HepG2 (cell line): ENCODE measurements at regions not wholly inside any gene's neighbourhood (a gene's known extent, or its start where the extent isn't known, plus 50 kb on each side); places are given as distances from the start of the nearest gene placed in this dataset.

Experiments
- ATAC-seq: fragments of 200-7000 bp; cut with Tn5 transposase; 3 replicates; pipeline ENCODE4 v1.9.1; 2020; ENCODE audit warnings: mild to moderate bottlenecking, moderate library complexity
- BruUV-seq: library from RNA; stranded (reverse); fragments of 400-500 nt; replicated peaks from 2 replicates; lab custom pipeline; 2021; lab: Mats Ljungman, UMichigan
- CTCF ChIA-PET: fragments of 300-600 bp; formaldehyde crosslinking; extraction: SDS; loops from one replicate; lab custom pipeline; 2021; ENCODE audit warnings: low total read pairs, inconsistent platforms, low intra/inter-chr PET ratio; lab: Yijun Ruan, JAX
- POLR2A ChIA-PET: fragments of 350-600 bp; sonication (Branson Sonifier 250); formaldehyde crosslinking; loops from one replicate; lab custom pipeline; 2020; ENCODE audit warnings: antibody characterized with exemption, inconsistent platforms; lab: Yijun Ruan, JAX
- DNase-seq: peaks from one replicate; pipeline ENCODE4 v3.0.0-alpha.2; 2015; ENCODE audit warnings: low spot score
- FAIRE-seq: peaks from 3 replicates; lab custom pipeline; 2011; peaks lifted over from hg19 to GRCh38; lab: Jason Lieb, UNC
- H2AFZ ChIP-seq: one replicate; pipeline ENCODE4 v1.6.1; 2011; ENCODE audit warnings: low read length, inconsistent platforms
- H3K27ac ChIP-seq: fragments of 300-600 bp; 3 replicates; pipeline ENCODE4 v1.8.0; 2011; ENCODE audit warnings: mixed run types, mild to moderate bottlenecking, mixed read lengths, low read length, inconsistent platforms; ENCODE audit not compliant: insufficient read depth; ENCODE audit errors: extremely low read length
- H3K27me3 ChIP-seq, 2 experiments: fragments of 200-600 bp in 1 of 2; 2 replicates in 1 of 2; 3 replicates in 1 of 2; pipeline versions ENCODE4 v1.6.0 to v1.8.0; 2011; ENCODE audit warnings: low read length in 2 of 2, mild to moderate bottlenecking in 2 of 2, moderate library complexity in 2 of 2, inconsistent platforms in 1 of 2; ENCODE audit not compliant: insufficient read depth in 2 of 2, control insufficient read depth in 1 of 2
- H3K36me3 ChIP-seq, 2 experiments: fragments of 200-600 bp in 1 of 2; replicated peaks in 1 of 2; 2 replicates in 1 of 2; 3 replicates in 1 of 2; pipeline versions ENCODE4 v1.5.1 to v1.8.0; 2011; ENCODE audit warnings: low read length in 2 of 2, inconsistent platforms in 1 of 2; ENCODE audit not compliant: insufficient read depth in 2 of 2, control insufficient read depth in 1 of 2
- H3K4me1 ChIP-seq: 2 replicates; pipeline ENCODE4 v1.5.1; 2012; ENCODE audit warnings: low read length, inconsistent platforms; ENCODE audit not compliant: insufficient read depth
- H3K4me2 ChIP-seq: 2 replicates; pipeline ENCODE4 v1.6.0; 2011; ENCODE audit warnings: low read depth, low read length, inconsistent platforms
- H3K4me3 ChIP-seq, 3 experiments: fragments of 200-600 bp in 1 of 3; sonication (generic), shearing (Covaris generic) in 1 of 3; replicated peaks in 1 of 3; 2 replicates each; pipeline ENCODE4 v1.5.1; 2011 to 2016; ENCODE audit warnings: low read length in 3 of 3, inconsistent platforms in 2 of 3, low read depth in 2 of 3, mild to moderate bottlenecking in 2 of 3, control low read depth in 1 of 3, mixed read lengths in 1 of 3; ENCODE audit not compliant: insufficient read depth in 1 of 3
- H3K79me2 ChIP-seq: one replicate; pipeline ENCODE4 v1.6.1; 2011; ENCODE audit warnings: low read length, inconsistent platforms; ENCODE audit not compliant: insufficient read depth
- H3K9ac ChIP-seq: 2 replicates; pipeline ENCODE4 v1.6.0; 2011; ENCODE audit warnings: mild to moderate bottlenecking, low read depth, low read length, inconsistent platforms; ENCODE audit not compliant: insufficient read depth
- H3K9me3 ChIP-seq: 2 replicates; pipeline ENCODE4 v1.5.1; 2012; ENCODE audit warnings: mild to moderate bottlenecking, low read length
- H4K20me1 ChIP-seq: 2 replicates; pipeline ENCODE4 v1.6.0; 2011; ENCODE audit warnings: inconsistent platforms, mild to moderate bottlenecking, low read length, moderate library complexity; ENCODE audit not compliant: insufficient read depth
- PCBP2 ChIP-seq: fragments of 200-400 bp; formaldehyde crosslinking; optimal IDR thresholded peaks from 2 replicates; pipeline ENCODE3; 2018; ENCODE audit warnings: low read length, low read depth; ENCODE audit not compliant: poor library complexity, severe bottlenecking
- PHB2 ChIP-seq: fragments of 450-650 bp; IDR thresholded peaks from 2 replicates; pipeline ENCODE4 v1.6.1; 2018; ENCODE audit not compliant: partially characterized antibody
- ZBED4 ChIP-seq: sonication (generic); formaldehyde crosslinking; IDR thresholded peaks from 2 replicates; pipeline ENCODE4 v1.4.0; 2020; ENCODE audit warnings: missing genetic modification reagents, borderline replicate concordance
- ZHX2 ChIP-seq, 2 experiments: sonication (generic) in 1 of 2; formaldehyde crosslinking in 1 of 2; IDR thresholded peaks; 2 replicates each; pipeline versions ENCODE4 v1.6.1 to v1.9.0; 2014 to 2022; ENCODE audit warnings: antibody characterized with exemption in 1 of 2, borderline replicate concordance in 1 of 2, inconsistent platforms in 1 of 2, low read depth in 1 of 2, missing genetic modification reagents in 1 of 2
- ZNF256 ChIP-seq: sonication (generic); formaldehyde crosslinking; conservative IDR thresholded peaks from 2 replicates; pipeline ENCODE4 v1.4.0; 2020; ENCODE audit warnings: missing genetic modification reagents
- ZSCAN9 ChIP-seq: IDR thresholded peaks from 2 replicates; pipeline ENCODE4 v1.6.1; 2016; ENCODE audit warnings: borderline replicate concordance
- WGBS: methylation state at CpG from one replicate; pipeline ENCODE4 v1.1.6; 2017; ENCODE audit warnings: low lambda C conversion rate; 5-methylcytosine and 5-hydroxymethylcytosine counted together
- in situ Hi-C: cut with HindIII; loops from 2 replicates; pipeline ENCODE4 v1.10.0; 2017; ENCODE audit warnings: low pct_unique_long_range_greater_than_20kb; ENCODE audit not compliant: extremely low pct_ligation_motif_present
- intact Hi-C: fragments of 100-400 bp; cut with micrococcal nuclease; formaldehyde crosslinking; loops from one replicate; pipeline ENCODE4 v1.10.0; 2022; ENCODE audit not compliant: unreplicated experiment
- TF ChIP-seq, protein P1 (sequence below): sonication (generic); formaldehyde crosslinking; IDR thresholded peaks from 2 replicates; pipeline ENCODE4 v1.5.0; 2020; ENCODE audit warnings: mild to moderate bottlenecking, missing genetic modification reagents, borderline replicate concordance

- no peak for TF ChIP-seq ZBED4 (CRISPR knock-in tag)
- TF ChIP-seq PCBP2: no peak
- no peak for TF ChIP-seq PHB2
Observed at GRCh38 chr9:2991292-2991691, 147.4 kb upstream of the PUM3 start (continued).

DNA sequence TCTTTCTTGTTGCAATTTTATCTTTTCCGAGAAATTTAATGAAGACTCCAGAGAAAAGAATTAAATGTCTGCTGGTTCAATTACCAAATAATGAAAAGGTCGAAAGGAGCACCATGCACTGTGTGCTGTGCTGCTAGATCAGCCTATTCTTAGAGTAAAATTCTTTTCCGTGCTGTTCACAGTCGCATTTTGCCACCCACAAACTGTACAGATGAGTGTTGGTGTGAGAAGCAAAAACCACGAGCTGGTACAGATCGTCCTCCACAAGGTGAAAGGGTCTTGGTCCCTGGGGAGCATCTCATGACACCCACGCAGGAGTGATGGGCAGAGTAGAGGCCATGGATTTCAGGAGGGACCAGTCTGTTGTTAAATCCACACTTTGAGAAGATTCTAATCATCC lies 143.8 kb upstream of the PUM3 start:
- no peaks in the 10 kb centered on the region for H3K36me3 ChIP-seq
- intact Hi-C loops: loop anchor here (5.0 kb wide), 1 partner anchor 130 kb away; no protein-coding TSS in a partner anchor
- 19% methylated on average over 7 of the region's 7 CpGs for WGBS
- no peak overlapping the region for H3K27ac ChIP-seq
- POLR2A ChIA-PET: no interaction called here
- FAIRE-seq: no peak
- no peaks in the 10 kb centered on the region for H4K20me1 ChIP-seq
- ATAC-seq: no peak
- H3K4me1 ChIP-seq: no peaks in the 10 kb centered on the region
- H3K27me3 ChIP-seq: no peaks in the 10 kb centered on the region; a peak in 1 of 5 replicates
- no peak overlapping the region for H2AFZ ChIP-seq
- no TSS peak for BruUV-seq
- H3K4me3 ChIP-seq: no peak overlapping the region
- no peaks in the 10 kb centered on the region for H3K9me3 ChIP-seq
- DNase-seq: no peak
- CTCF ChIA-PET: no interaction called here
- H3K4me2 ChIP-seq: no peak overlapping the region
- in situ Hi-C loops: no loop called here
- no peak overlapping the region for H3K9ac ChIP-seq
- no peaks in the 10 kb centered on the region for H3K79me2 ChIP-seq
- TF ChIP-seq ZSCAN9 (CRISPR knock-in tag): no peak
- no peak for TF ChIP-seq ZHX2 (IDR thresholded peaks at IDR 0.05; ENCODE audit: low read depth)
- no peak for TF ChIP-seq ZHX2 (CRISPR knock-in tag; IDR thresholded peaks at IDR 0.05; ENCODE audit: borderline replicate concordance)
- TF ChIP-seq, protein P1, sequence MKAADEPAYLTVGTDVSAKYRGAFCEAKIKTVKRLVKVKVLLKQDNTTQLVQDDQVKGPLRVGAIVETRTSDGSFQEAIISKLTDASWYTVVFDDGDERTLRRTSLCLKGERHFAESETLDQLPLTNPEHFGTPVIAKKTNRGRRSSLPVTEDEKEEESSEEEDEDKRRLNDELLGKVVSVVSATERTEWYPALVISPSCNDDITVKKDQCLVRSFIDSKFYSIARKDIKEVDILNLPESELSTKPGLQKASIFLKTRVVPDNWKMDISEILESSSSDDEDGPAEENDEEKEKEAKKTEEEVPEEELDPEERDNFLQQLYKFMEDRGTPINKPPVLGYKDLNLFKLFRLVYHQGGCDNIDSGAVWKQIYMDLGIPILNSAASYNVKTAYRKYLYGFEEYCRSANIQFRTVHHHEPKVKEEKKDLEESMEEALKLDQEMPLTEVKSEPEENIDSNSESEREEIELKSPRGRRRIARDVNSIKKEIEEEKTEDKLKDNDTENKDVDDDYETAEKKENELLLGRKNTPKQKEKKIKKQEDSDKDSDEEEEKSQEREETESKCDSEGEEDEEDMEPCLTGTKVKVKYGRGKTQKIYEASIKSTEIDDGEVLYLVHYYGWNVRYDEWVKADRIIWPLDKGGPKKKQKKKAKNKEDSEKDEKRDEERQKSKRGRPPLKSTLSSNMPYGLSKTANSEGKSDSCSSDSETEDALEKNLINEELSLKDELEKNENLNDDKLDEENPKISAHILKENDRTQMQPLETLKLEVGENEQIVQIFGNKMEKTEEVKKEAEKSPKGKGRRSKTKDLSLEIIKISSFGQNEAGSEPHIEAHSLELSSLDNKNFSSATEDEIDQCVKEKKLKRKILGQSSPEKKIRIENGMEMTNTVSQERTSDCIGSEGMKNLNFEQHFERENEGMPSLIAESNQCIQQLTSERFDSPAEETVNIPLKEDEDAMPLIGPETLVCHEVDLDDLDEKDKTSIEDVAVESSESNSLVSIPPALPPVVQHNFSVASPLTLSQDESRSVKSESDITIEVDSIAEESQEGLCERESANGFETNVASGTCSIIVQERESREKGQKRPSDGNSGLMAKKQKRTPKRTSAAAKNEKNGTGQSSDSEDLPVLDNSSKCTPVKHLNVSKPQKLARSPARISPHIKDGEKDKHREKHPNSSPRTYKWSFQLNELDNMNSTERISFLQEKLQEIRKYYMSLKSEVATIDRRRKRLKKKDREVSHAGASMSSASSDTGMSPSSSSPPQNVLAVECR: no peak
- TF ChIP-seq ZNF256 (CRISPR knock-in tag): no peak
